ENCODE measurements at regions not wholly inside any gene's neighbourhood (a gene's known extent, or its start where the extent isn't known, plus 50 kb on each side); places are given as distances from the start of the nearest gene placed in this dataset.
A peak's percentile ranks its signal among the peaks of the same experiment; 100 is the strongest.

DNA sequence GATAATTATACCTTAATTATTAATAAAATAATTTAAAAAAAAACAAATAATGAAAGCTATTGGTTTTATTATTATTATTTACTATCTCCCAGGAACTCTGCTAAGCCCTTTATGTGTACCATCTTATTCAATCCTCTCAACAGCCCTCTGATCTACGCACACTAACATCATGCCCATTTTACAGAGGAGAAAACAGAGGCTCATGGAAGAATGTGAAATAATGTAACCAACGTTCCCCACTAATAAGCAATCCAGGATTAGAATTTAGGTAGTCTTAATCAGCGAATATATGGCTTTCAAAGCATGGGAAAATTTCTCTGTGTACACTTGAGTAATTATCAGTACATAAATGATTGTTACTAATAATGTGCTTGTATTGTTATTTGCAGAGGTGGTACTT is 89.0 kb downstream of the MAFB start:
- no peak overlapping the region for H3K4me3 ChIP-seq (ENCODE audit: control insufficient read depth, low read depth, low read length)
- TF ChIP-seq, protein P1, sequence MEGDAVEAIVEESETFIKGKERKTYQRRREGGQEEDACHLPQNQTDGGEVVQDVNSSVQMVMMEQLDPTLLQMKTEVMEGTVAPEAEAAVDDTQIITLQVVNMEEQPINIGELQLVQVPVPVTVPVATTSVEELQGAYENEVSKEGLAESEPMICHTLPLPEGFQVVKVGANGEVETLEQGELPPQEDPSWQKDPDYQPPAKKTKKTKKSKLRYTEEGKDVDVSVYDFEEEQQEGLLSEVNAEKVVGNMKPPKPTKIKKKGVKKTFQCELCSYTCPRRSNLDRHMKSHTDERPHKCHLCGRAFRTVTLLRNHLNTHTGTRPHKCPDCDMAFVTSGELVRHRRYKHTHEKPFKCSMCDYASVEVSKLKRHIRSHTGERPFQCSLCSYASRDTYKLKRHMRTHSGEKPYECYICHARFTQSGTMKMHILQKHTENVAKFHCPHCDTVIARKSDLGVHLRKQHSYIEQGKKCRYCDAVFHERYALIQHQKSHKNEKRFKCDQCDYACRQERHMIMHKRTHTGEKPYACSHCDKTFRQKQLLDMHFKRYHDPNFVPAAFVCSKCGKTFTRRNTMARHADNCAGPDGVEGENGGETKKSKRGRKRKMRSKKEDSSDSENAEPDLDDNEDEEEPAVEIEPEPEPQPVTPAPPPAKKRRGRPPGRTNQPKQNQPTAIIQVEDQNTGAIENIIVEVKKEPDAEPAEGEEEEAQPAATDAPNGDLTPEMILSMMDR (conservative IDR thresholded peaks at IDR 0.05; ENCODE audit: control insufficient read depth, insufficient read depth, low read depth, low read length): no peak
- DNase-seq (ENCODE audit: low read depth): no peak

DNA sequence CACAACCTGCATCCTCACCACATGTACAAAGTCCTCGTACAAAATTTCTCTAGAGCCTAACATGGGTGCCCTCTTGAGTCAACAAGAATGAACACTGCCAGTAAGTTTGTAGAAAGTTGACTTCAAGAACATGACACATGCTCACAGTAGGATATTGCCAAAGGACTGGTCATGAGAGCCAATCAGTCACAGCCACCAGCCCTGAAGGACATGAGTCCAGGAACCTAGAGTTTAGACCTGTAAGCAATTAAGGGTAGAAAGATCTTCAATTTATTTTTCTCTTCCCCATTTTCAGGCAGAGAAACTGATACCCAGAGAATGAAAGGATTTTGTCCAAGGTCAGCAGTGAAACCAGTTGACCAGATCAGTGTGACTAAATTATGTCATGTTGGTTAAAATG is 96.1 kb downstream of the MAFB start:
- H3K4me3 ChIP-seq (ENCODE audit: control insufficient read depth, low read depth, low read length): no peak overlapping the region
- no peak for DNase-seq (ENCODE audit: low read depth)
- TF ChIP-seq, protein P1 (conservative IDR thresholded peaks at IDR 0.05; ENCODE audit: control insufficient read depth, insufficient read depth, low read depth, low read length): no peak

DNA sequence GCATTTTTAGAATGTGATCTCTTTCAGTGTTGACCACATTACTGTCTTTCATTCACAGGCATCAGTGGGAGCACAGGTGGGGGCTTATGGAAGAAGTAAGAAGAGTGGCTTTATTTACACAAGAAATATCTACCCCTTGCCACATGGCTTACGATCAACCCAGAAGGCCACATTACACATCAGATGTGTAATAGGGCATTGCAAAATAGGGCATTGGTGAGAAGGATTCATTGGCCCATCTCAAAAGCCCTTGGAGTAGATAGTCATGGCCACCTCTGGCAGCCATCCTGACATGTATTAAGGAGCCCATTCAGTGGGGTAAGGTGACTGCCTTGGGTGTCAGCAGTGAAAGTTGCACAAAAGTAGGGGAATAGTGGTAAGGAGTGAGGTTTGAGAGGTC is 97.5 kb downstream of the MAFB start:
- peak; percentile 2 for DNase-seq (ENCODE audit: low read depth)
- TF ChIP-seq, protein P1 (conservative IDR thresholded peaks at IDR 0.05; ENCODE audit: control insufficient read depth, insufficient read depth, low read depth, low read length): no peak
- no peak overlapping the region for H3K4me3 ChIP-seq (ENCODE audit: control insufficient read depth, low read depth, low read length)

DNA sequence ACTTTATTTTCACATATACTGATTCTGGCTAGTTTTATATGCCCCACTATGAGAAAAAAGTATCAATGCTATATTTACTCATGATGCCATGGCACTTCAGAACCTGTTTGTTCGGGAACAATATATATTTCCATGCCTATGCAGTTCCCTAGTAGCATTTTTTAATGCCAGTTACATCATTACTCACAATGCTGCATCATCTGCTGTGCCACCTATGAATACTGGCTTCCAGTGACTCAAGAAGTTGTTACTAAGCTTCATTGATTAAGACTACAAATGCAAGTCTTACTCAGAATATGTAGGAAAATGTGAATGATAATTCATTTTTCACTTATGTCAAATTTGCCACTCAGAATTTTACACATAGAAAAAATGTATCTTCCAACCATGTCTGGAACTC is 97.9 kb downstream of the MAFB start:
- DNase-seq (ENCODE audit: low read depth): no peak
- no peak overlapping the region for H3K4me3 ChIP-seq (ENCODE audit: control insufficient read depth, low read depth, low read length)
- TF ChIP-seq, protein P1 (conservative IDR thresholded peaks at IDR 0.05; ENCODE audit: control insufficient read depth, insufficient read depth, low read depth, low read length): no peak

DNA sequence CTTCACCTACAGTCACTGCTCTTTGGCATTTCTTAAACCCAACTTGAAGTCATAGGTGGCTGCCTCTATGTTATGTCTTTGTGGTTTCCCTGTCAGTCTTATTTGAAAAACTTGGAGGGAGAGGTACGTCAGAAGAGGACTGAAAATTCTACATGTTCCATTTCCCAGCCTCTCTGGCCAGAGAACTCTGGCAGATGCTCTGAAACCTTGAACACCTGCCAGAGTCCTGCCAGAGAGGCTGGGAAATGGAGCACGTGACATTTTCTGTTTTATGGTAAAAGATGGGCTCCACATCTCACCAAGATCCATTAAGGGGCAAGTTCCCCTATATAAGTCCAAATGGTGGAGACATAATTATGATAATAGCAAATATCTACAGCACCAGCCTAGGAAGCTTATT is 99.5 kb downstream of the MAFB start:
- no peak overlapping the region for H3K4me3 ChIP-seq (ENCODE audit: control insufficient read depth, low read depth, low read length)
- DNase-seq (ENCODE audit: low read depth): no peak
- TF ChIP-seq, protein P1 (conservative IDR thresholded peaks at IDR 0.05; ENCODE audit: control insufficient read depth, insufficient read depth, low read depth, low read length): no peak

DNA sequence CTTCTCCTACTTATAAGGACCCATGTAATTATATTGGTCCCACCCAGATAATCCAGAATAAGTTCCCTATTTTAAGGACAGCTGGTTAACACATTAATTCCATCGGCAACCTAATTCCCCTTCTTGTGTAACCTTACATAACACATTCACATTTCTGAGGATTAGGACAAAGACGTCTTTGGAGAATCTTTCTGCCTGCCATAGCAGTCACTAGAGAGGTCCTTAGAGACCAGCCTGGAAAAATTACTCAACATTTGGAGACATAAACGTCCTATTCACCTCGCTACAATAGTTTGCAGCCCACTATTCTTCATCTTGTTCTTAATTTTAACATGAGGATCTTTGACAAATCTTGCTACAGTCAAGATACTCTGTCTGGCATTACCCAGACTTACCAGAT is 100.1 kb downstream of the MAFB start:
- TF ChIP-seq, protein P1 (conservative IDR thresholded peaks at IDR 0.05; ENCODE audit: control insufficient read depth, insufficient read depth, low read depth, low read length): no peak
- DNase-seq (ENCODE audit: low read depth): no peak
- no peak overlapping the region for H3K4me3 ChIP-seq (ENCODE audit: control insufficient read depth, low read depth, low read length)

DNA sequence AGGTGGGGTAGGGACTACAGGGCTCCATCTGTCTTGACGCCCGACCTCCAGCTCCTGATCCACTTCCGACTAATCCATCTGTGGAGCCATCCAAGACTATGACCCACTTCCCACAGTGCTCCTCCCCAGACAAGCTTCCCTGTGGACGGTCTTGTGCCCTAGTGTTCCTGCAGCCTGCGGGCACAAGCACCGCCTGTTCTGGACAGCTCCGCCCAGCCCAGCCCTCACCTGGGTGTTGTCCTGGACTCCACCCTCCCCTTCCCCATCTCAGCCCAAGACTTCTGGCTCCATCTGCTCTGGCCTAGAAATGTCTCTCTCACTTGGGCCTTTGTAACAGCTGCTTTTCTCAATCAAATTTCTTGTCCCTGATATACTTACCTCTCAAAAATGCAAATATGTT is 102.0 kb downstream of the MAFB start:
- H3K4me3 ChIP-seq (ENCODE audit: control insufficient read depth, low read depth, low read length): no peak overlapping the region
- no peak for DNase-seq (ENCODE audit: low read depth)
- TF ChIP-seq, protein P1 (conservative IDR thresholded peaks at IDR 0.05; ENCODE audit: control insufficient read depth, insufficient read depth, low read depth, low read length): no peak
